ENCODE measurements at regions not wholly inside any gene's neighbourhood (a gene's known extent, or its start where the extent isn't known, plus 50 kb on each side); places are given as distances from the start of the nearest gene placed in this dataset.

DNA sequence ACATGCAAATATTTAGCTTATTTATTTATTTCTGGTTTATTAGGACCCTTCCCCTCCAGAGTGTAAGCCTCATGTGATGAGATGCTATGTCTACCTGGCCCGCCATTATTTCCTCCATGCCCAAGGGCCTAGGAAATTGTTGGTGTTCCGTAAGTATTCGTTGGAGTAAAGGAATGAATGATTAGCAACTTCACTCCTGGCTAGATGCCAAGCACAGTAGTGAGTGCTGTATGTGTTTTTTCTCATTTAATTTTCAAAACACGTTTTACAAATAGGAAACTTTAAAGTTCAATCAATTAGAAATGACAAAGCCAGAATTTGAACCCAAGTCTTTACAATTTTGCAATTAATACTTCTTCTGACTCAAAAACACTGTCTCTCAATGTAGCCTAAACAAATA, 253.8 kb downstream of the BCAT1 start:
- Mint-ChIP-seq H3K36me3 (no peaks in the 10 kb centered on the region), H3K27me3 (ENCODE audit: low read depth) (no peaks in the 10 kb centered on the region), H3K27ac (no peak overlapping the region), H3K4me3 (no peak overlapping the region), H3K4me1 (peaks cover 34% of the 10 kb centered on the region), H3K9me3 (peaks cover 2% of the 10 kb centered on the region)
- ATAC-seq (no peak), DNase-seq (ENCODE audit: low spot score) (no peak)
- ChIA-PET POLR2A (no interaction called here), CTCF (no interaction called here)
- TF ChIP-seq MYBL2 (CRISPR knock-in tag; IDR thresholded peaks at IDR 0.05) = no peak
- no peak for TF ChIP-seq TEAD1 (CRISPR knock-in tag; IDR thresholded peaks at IDR 0.05)
- TF ChIP-seq, protein P1, sequence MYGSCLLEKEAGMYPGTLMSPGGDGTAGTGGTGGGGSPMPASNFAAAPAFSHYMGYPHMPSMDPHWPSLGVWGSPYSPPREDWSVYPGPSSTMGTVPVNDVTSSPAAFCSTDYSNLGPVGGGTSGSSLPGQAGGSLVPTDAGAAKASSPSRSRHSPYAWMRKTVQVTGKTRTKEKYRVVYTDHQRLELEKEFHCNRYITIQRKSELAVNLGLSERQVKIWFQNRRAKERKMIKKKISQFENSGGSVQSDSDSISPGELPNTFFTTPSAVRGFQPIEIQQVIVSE (CRISPR knock-in tag; IDR thresholded peaks at IDR 0.05; ENCODE audit: borderline replicate concordance) = no peak
- no peak for TF ChIP-seq GTF2I (CRISPR knock-in tag; conservative IDR thresholded peaks at IDR 0.05)
- TF ChIP-seq, protein P2, sequence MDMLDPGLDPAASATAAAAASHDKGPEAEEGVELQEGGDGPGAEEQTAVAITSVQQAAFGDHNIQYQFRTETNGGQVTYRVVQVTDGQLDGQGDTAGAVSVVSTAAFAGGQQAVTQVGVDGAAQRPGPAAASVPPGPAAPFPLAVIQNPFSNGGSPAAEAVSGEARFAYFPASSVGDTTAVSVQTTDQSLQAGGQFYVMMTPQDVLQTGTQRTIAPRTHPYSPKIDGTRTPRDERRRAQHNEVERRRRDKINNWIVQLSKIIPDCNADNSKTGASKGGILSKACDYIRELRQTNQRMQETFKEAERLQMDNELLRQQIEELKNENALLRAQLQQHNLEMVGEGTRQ (CRISPR knock-in tag; IDR thresholded peaks at IDR 0.05) = no peak
- no peak for TF ChIP-seq NFYB (CRISPR knock-in tag; conservative IDR thresholded peaks at IDR 0.05; ENCODE audit: low read depth)
- TF ChIP-seq ZNF423 (CRISPR knock-in tag; IDR thresholded peaks at IDR 0.05) = no peak
- TF ChIP-seq ZNF232 (CRISPR knock-in tag; IDR thresholded peaks at IDR 0.05) = no peak
- TF ChIP-seq, protein P3, sequence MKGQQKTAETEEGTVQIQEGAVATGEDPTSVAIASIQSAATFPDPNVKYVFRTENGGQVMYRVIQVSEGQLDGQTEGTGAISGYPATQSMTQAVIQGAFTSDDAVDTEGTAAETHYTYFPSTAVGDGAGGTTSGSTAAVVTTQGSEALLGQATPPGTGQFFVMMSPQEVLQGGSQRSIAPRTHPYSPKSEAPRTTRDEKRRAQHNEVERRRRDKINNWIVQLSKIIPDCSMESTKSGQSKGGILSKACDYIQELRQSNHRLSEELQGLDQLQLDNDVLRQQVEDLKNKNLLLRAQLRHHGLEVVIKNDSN (CRISPR knock-in tag; IDR thresholded peaks at IDR 0.05) = no peak
- TF ChIP-seq ZNF317 (CRISPR knock-in tag; IDR thresholded peaks at IDR 0.05; ENCODE audit: borderline replicate concordance, low read depth) = no peak
- no peak for TF ChIP-seq JUN (CRISPR knock-in tag; IDR thresholded peaks at IDR 0.05)
- TF ChIP-seq, protein P4, sequence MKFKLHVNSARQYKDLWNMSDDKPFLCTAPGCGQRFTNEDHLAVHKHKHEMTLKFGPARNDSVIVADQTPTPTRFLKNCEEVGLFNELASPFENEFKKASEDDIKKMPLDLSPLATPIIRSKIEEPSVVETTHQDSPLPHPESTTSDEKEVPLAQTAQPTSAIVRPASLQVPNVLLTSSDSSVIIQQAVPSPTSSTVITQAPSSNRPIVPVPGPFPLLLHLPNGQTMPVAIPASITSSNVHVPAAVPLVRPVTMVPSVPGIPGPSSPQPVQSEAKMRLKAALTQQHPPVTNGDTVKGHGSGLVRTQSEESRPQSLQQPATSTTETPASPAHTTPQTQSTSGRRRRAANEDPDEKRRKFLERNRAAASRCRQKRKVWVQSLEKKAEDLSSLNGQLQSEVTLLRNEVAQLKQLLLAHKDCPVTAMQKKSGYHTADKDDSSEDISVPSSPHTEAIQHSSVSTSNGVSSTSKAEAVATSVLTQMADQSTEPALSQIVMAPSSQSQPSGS (CRISPR knock-in tag; IDR thresholded peaks at IDR 0.05; ENCODE audit: borderline replicate concordance, low read depth) = no peak
- TF ChIP-seq, protein P5, sequence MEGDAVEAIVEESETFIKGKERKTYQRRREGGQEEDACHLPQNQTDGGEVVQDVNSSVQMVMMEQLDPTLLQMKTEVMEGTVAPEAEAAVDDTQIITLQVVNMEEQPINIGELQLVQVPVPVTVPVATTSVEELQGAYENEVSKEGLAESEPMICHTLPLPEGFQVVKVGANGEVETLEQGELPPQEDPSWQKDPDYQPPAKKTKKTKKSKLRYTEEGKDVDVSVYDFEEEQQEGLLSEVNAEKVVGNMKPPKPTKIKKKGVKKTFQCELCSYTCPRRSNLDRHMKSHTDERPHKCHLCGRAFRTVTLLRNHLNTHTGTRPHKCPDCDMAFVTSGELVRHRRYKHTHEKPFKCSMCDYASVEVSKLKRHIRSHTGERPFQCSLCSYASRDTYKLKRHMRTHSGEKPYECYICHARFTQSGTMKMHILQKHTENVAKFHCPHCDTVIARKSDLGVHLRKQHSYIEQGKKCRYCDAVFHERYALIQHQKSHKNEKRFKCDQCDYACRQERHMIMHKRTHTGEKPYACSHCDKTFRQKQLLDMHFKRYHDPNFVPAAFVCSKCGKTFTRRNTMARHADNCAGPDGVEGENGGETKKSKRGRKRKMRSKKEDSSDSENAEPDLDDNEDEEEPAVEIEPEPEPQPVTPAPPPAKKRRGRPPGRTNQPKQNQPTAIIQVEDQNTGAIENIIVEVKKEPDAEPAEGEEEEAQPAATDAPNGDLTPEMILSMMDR (IDR thresholded peaks at IDR 0.05) = no peak
- no peak for TF ChIP-seq CREM (CRISPR knock-in tag; IDR thresholded peaks at IDR 0.05)
- TF ChIP-seq, protein P6, sequence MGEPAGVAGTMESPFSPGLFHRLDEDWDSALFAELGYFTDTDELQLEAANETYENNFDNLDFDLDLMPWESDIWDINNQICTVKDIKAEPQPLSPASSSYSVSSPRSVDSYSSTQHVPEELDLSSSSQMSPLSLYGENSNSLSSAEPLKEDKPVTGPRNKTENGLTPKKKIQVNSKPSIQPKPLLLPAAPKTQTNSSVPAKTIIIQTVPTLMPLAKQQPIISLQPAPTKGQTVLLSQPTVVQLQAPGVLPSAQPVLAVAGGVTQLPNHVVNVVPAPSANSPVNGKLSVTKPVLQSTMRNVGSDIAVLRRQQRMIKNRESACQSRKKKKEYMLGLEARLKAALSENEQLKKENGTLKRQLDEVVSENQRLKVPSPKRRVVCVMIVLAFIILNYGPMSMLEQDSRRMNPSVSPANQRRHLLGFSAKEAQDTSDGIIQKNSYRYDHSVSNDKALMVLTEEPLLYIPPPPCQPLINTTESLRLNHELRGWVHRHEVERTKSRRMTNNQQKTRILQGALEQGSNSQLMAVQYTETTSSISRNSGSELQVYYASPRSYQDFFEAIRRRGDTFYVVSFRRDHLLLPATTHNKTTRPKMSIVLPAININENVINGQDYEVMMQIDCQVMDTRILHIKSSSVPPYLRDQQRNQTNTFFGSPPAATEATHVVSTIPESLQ (CRISPR knock-in tag; IDR thresholded peaks at IDR 0.05) = no peak
- TF ChIP-seq, protein P7, sequence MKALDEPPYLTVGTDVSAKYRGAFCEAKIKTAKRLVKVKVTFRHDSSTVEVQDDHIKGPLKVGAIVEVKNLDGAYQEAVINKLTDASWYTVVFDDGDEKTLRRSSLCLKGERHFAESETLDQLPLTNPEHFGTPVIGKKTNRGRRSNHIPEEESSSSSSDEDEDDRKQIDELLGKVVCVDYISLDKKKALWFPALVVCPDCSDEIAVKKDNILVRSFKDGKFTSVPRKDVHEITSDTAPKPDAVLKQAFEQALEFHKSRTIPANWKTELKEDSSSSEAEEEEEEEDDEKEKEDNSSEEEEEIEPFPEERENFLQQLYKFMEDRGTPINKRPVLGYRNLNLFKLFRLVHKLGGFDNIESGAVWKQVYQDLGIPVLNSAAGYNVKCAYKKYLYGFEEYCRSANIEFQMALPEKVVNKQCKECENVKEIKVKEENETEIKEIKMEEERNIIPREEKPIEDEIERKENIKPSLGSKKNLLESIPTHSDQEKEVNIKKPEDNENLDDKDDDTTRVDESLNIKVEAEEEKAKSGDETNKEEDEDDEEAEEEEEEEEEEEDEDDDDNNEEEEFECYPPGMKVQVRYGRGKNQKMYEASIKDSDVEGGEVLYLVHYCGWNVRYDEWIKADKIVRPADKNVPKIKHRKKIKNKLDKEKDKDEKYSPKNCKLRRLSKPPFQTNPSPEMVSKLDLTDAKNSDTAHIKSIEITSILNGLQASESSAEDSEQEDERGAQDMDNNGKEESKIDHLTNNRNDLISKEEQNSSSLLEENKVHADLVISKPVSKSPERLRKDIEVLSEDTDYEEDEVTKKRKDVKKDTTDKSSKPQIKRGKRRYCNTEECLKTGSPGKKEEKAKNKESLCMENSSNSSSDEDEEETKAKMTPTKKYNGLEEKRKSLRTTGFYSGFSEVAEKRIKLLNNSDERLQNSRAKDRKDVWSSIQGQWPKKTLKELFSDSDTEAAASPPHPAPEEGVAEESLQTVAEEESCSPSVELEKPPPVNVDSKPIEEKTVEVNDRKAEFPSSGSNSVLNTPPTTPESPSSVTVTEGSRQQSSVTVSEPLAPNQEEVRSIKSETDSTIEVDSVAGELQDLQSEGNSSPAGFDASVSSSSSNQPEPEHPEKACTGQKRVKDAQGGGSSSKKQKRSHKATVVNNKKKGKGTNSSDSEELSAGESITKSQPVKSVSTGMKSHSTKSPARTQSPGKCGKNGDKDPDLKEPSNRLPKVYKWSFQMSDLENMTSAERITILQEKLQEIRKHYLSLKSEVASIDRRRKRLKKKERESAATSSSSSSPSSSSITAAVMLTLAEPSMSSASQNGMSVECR (CRISPR knock-in tag; IDR thresholded peaks at IDR 0.05; ENCODE audit: borderline replicate concordance) = no peak
- TF ChIP-seq, protein P8, sequence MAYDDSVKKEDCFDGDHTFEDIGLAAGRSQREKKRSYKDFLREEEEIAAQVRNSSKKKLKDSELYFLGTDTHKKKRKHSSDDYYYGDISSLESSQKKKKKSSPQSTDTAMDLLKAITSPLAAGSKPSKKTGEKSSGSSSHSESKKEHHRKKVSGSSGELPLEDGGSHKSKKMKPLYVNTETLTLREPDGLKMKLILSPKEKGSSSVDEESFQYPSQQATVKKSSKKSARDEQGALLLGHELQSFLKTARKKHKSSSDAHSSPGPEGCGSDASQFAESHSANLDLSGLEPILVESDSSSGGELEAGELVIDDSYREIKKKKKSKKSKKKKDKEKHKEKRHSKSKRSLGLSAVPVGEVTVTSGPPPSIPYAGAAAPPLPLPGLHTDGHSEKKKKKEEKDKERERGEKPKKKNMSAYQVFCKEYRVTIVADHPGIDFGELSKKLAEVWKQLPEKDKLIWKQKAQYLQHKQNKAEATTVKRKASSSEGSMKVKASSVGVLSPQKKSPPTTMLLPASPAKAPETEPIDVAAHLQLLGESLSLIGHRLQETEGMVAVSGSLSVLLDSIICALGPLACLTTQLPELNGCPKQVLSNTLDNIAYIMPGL (CRISPR knock-in tag; IDR thresholded peaks at IDR 0.05) = no peak
- TF ChIP-seq, protein P9, sequence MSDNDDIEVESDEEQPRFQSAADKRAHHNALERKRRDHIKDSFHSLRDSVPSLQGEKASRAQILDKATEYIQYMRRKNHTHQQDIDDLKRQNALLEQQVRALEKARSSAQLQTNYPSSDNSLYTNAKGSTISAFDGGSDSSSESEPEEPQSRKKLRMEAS (CRISPR knock-in tag; IDR thresholded peaks at IDR 0.05) = no peak

Data from WTC11 (cell line).